H9 (cell line): ENCODE measurements at regions not wholly inside any gene's neighbourhood (a gene's known extent, or its start where the extent isn't known, plus 50 kb on each side); places are given as distances from the start of the nearest gene placed in this dataset.

ENCODE experiments used
- DNase-seq: peaks from one replicate; pipeline ENCODE4 v3.0.0-alpha.2; 2017
- H2AFZ ChIP-seq: one replicate; pipeline ENCODE4 v1.6.1; 2013; ENCODE audit warnings: mild to moderate bottlenecking, low read length, control low read depth, moderate library complexity
- H2AK5ac ChIP-seq: 2 replicates; pipeline ENCODE4 v1.6.1; 2013; ENCODE audit warnings: low read length, control low read depth, mixed read lengths; ENCODE audit not compliant: insufficient read length
- H2BK120ac ChIP-seq: one replicate; pipeline ENCODE4 v1.6.1; 2013; ENCODE audit warnings: low read depth, mild to moderate bottlenecking, low read length, control low read depth, inconsistent platforms; ENCODE audit not compliant: poor library complexity, severe bottlenecking
- H2BK12ac ChIP-seq: 2 replicates; pipeline ENCODE4 v1.6.1; 2013; ENCODE audit warnings: low read length, control low read depth, mixed read lengths, low read depth; ENCODE audit not compliant: insufficient read length
- H2BK15ac ChIP-seq: 2 replicates; pipeline ENCODE4 v1.6.1; 2013; ENCODE audit warnings: low read depth, low read length, control low read depth
- H2BK20ac ChIP-seq: one replicate; pipeline ENCODE4 v1.6.1; 2013; ENCODE audit warnings: low read depth, mild to moderate bottlenecking, low read length, control low read depth, inconsistent platforms; ENCODE audit not compliant: poor library complexity, severe bottlenecking
- H2BK5ac ChIP-seq: 2 replicates; pipeline ENCODE4 v1.6.1; 2013; ENCODE audit warnings: low read length, control low read depth, mixed read lengths; ENCODE audit not compliant: insufficient read length
- H3K14ac ChIP-seq: 2 replicates; pipeline ENCODE4 v1.6.1; 2013; ENCODE audit warnings: low read length, control low read depth; ENCODE audit not compliant: insufficient read depth
- H3K18ac ChIP-seq: 2 replicates; pipeline ENCODE4 v1.6.1; 2013; ENCODE audit warnings: low read depth, mild to moderate bottlenecking, mixed read lengths, low read length, control low read depth; ENCODE audit not compliant: insufficient read length
- H3K23ac ChIP-seq: 2 replicates; pipeline ENCODE4 v1.6.1; 2013; ENCODE audit warnings: low read length, control low read depth, mixed read lengths, low read depth; ENCODE audit not compliant: insufficient read length
- H3K23me2 ChIP-seq: 2 replicates; pipeline ENCODE4 v1.6.1; 2013; ENCODE audit warnings: low read depth, mild to moderate bottlenecking, mixed read lengths, low read length, control low read depth; ENCODE audit not compliant: insufficient read length, poor library complexity, severe bottlenecking
- H3K27ac ChIP-seq: 2 replicates; pipeline ENCODE4 v1.5.1; 2013; ENCODE audit warnings: low read length, control low read depth, mixed read lengths, low read depth; ENCODE audit not compliant: insufficient read length
- H3K27me3 ChIP-seq: 2 replicates; pipeline ENCODE4 v1.6.1; 2013; ENCODE audit warnings: low read length, control low read depth, inconsistent platforms; ENCODE audit not compliant: insufficient read depth
- H3K4ac ChIP-seq: 2 replicates; pipeline ENCODE4 v1.6.1; 2013; ENCODE audit warnings: low read depth, mild to moderate bottlenecking, control low read depth, inconsistent platforms, low read length, moderate library complexity
- H3K4me1 ChIP-seq: 2 replicates; pipeline ENCODE4 v1.6.1; 2013; ENCODE audit warnings: low read length, control low read depth, inconsistent platforms; ENCODE audit not compliant: insufficient read depth
- H3K4me2 ChIP-seq: 2 replicates; pipeline ENCODE4 v1.6.1; 2013; ENCODE audit warnings: low read length, control low read depth, mixed read lengths; ENCODE audit not compliant: insufficient read length, insufficient read depth
- H3K56ac ChIP-seq: 2 replicates; pipeline ENCODE4 v1.6.1; 2013; ENCODE audit warnings: low read depth, mild to moderate bottlenecking, mixed read lengths, low read length, control low read depth; ENCODE audit not compliant: insufficient read length
- H3K79me1 ChIP-seq: 2 replicates; pipeline ENCODE4 v1.6.1; 2013; ENCODE audit warnings: low read depth, mild to moderate bottlenecking, moderate library complexity, low read length, control low read depth, inconsistent platforms; ENCODE audit not compliant: insufficient read depth, poor library complexity, severe bottlenecking
- H3K79me2 ChIP-seq: 2 replicates; pipeline ENCODE4 v1.6.1; 2013; ENCODE audit warnings: low read length, control low read depth, inconsistent platforms; ENCODE audit not compliant: insufficient read depth
- H3K9ac ChIP-seq: 2 replicates; pipeline ENCODE4 v1.6.1; 2013; ENCODE audit warnings: low read length, control low read depth, mixed read lengths; ENCODE audit not compliant: insufficient read length; ENCODE audit errors: extremely low read depth
- H3K9me3 ChIP-seq: one replicate; pipeline ENCODE4 v1.6.1; 2013; ENCODE audit warnings: low read depth, low read length, inconsistent platforms; ENCODE audit not compliant: control insufficient read depth
- H3T11ph ChIP-seq: one replicate; pipeline ENCODE4 v1.6.1; 2013; ENCODE audit warnings: mild to moderate bottlenecking, low read length, control low read depth, inconsistent platforms
- H4K20me1 ChIP-seq: one replicate; pipeline ENCODE4 v1.6.1; 2013; ENCODE audit not compliant: control insufficient read depth, insufficient read length, insufficient read depth
- H4K5ac ChIP-seq: 2 replicates; pipeline ENCODE4 v1.6.1; 2013; ENCODE audit warnings: low read depth, mild to moderate bottlenecking, mixed read lengths, low read length, control low read depth; ENCODE audit not compliant: insufficient read length
- H4K8ac ChIP-seq: replicated peaks from 2 replicates; pipeline ENCODE4 v1.6.1; 2013; ENCODE audit warnings: low read length, control low read depth, mixed read lengths, low read depth; ENCODE audit not compliant: insufficient read length
- H4K91ac ChIP-seq: 2 replicates; pipeline ENCODE4 v1.6.1; 2013; ENCODE audit warnings: low read depth, mild to moderate bottlenecking, moderate library complexity, mixed read lengths, low read length, control low read depth; ENCODE audit not compliant: insufficient read length
- H3K27ac Mint-ChIP-seq, 3 experiments: 2 replicates in 2 of 3; 3 replicates in 1 of 3; pipeline ENCODE4 v1.8.0; 2020 to 2021; ENCODE audit warnings: mixed read lengths in 3 of 3, mild to moderate bottlenecking in 1 of 3, moderate library complexity in 1 of 3
- H3K27me3 Mint-ChIP-seq: 2 replicates; pipeline ENCODE4 v1.8.0; 2021; ENCODE audit warnings: low read depth, mild to moderate bottlenecking, moderate library complexity, mixed read lengths
- H3K36me3 Mint-ChIP-seq, 3 experiments: 2 replicates in 2 of 3; 3 replicates in 1 of 3; pipeline ENCODE4 v1.8.0; 2020 to 2021; ENCODE audit warnings: low read depth in 3 of 3, mixed read lengths in 3 of 3; ENCODE audit not compliant: insufficient read depth in 1 of 3
- H3K4me1 Mint-ChIP-seq, 2 experiments: 2 replicates each; pipeline ENCODE4 v1.8.0; 2020; ENCODE audit warnings: mixed read lengths in 2 of 2
- H3K4me3 Mint-ChIP-seq, 2 experiments: 2 replicates in 1 of 2; 3 replicates in 1 of 2; pipeline ENCODE4 v1.8.0; 2020 to 2021; ENCODE audit warnings: mild to moderate bottlenecking in 2 of 2, mixed read lengths in 2 of 2, moderate library complexity in 1 of 2
- H3K9me3 Mint-ChIP-seq, 2 experiments: 2 replicates in 1 of 2; 3 replicates in 1 of 2; pipeline ENCODE4 v1.8.0; 2020; ENCODE audit warnings: mild to moderate bottlenecking in 2 of 2, mixed read lengths in 2 of 2, moderate library complexity in 1 of 2
- CTCF ChIP-seq: fragments of 200-600 bp; sonication (generic); conservative IDR thresholded peaks from 3 replicates; pipeline ENCODE4 v1.8.0; 2021; ENCODE audit warnings: antibody characterized with exemption, mild to moderate bottlenecking

DNA sequence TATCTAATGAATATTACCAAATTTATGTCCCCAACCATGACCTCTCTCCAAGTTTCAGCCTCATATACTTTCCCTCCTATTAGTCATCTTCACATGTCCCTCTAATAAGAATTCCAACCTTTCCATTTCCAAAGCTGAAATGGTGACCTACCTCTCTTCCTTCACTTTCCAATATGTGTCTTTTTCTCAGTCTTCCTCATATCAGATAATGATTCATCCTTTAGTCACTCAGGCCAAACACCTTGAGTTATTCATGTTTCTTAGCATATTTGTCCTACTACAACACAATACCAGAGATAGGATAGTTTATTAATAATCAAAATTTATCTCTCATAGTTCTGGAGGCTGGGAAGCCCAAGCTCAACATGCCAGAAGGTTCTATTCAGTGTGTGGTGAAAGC lies 318.5 kb upstream of the ZWINT start:
- no peak overlapping the region for H3K27ac Mint-ChIP-seq
- Histone ChIP-seq H2BK15ac (no peak overlapping the region), H3K79me2 (no peaks in the 10 kb centered on the region), H3K4me2 (no peak overlapping the region), H2BK120ac (no peak overlapping the region), H3K9me3 (no peaks in the 10 kb centered on the region), H3K27ac (no peak overlapping the region), H3K27me3 (no peaks in the 10 kb centered on the region), H4K5ac (no peak overlapping the region), H2BK12ac (no peak overlapping the region), H3K56ac (no peak overlapping the region), H4K8ac (no peak overlapping the region), H3K14ac (no peak overlapping the region), H3T11ph (no peak overlapping the region), H2BK20ac (no peak overlapping the region), H2AFZ (no peak overlapping the region), H4K91ac (no peak overlapping the region), H3K23me2 (no peaks in the 10 kb centered on the region), H3K4me1 (no peaks in the 10 kb centered on the region), H2BK5ac (no peak overlapping the region), H4K20me1 (no peaks in the 10 kb centered on the region), H3K18ac (no peak overlapping the region), H3K79me1 (no peaks in the 10 kb centered on the region), H3K9ac (no peak overlapping the region), H3K23ac (no peak overlapping the region), H3K4ac (no peak overlapping the region), H2AK5ac (no peak overlapping the region)
- H3K27me3 Mint-ChIP-seq = no peaks in the 10 kb centered on the region; the same call in 1 of the 2 replicates
- DNase-seq = no peak
- no peaks in the 10 kb centered on the region for H3K4me1 Mint-ChIP-seq
- H3K9me3 Mint-ChIP-seq = peaks cover 14 to 23% of the 10 kb centered on the region in 2 experiments
- TF ChIP-seq CTCF = no peak
- peaks cover 2 to 8% (median 7%) of the 10 kb centered on the region in 3 experiments; a peak in 6 of 7 replicates for H3K36me3 Mint-ChIP-seq
- H3K4me3 Mint-ChIP-seq = no peak overlapping the region
